HG03175 (cell line): ENCODE measurements at regions not wholly inside any gene's neighbourhood (a gene's known extent, or its start where the extent isn't known, plus 50 kb on each side); places are given as distances from the start of the nearest gene placed in this dataset.

Experiments used
- ATAC-seq: cut with Tn5 transposase; IDR thresholded peaks from one replicate; pipeline ENCODE4 v1.9.1; 2021; ENCODE audit warnings: mild to moderate bottlenecking, moderate library complexity; ENCODE audit not compliant: unreplicated experiment

DNA sequence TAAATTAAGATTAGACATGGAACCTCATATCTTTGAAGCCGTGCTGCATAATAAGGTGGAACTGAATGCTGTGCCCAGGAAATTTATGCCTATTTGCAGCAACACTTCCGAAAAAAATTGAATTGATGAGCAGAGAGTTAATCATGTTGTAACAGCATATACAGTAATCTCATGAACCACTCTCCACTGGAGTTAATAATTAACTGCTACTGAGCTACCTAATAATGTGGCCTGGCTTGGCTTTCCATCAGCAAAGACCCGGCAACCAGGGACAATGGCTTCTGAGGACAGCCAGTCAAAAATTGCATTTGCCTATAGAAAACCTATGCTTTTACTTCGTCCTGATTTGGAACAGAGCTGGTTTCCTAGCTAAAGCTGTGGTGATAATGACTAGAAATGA lies 63.8 kb upstream of the GATB start:
- ATAC-seq, result no peak

DNA sequence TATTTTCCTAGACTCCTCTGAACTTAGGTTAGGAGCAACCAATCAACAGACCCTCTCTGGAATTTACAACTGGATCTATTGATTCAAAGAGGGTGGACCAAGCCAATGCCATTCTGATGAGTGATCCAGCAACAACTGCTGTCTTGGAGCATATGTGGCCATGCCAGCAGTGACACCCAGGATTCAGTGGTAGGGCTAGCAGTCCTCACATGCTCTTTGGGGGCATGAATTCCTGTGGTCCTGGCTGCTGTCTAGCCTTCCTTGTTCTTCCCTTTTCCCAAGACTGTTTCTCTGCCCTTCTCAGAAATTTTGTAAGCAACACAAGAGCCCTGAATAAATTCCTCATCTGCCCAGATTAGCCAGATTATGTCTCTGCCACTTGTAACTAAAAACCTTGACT lies 61.5 kb upstream of the GATB start:
- ATAC-seq, result no peak

DNA sequence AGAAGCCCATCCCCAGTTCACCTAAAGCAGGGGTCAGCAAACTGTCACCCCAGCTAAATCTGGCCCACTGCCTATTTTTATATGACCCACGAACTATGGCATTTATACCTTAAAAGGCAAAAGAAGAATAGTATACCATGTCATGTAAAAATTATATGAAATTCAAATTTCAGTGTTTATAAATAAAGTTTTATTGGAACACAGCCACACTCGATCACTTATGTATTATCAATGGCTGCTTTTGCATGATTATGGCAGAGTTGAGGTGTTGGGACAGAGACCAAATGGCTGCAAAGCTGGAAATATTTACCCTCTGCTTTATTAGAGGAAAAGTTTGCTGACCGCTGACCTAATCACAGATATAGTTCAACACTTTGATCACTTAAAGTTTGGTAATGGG lies 59.2 kb upstream of the GATB start:
- ATAC-seq, result no peak

DNA sequence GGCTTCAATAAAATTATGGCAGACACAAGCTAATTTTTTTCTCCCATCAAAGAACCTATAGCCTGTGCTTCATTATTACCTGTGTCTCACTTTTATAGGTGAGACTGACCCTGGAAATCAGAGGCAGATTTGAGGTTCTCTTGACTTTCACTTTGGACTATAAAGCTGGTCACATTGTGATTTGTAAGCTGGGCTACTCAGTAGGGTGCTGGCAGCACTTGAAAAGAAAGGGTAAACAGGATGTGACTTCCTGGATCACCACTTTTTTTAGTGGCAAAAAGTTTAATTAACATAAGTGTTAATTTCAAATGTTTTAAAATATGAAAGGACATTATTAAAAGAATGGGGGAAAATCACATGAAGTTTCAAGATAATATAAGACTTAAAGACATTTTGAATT lies 50.6 kb upstream of the GATB start:
- ATAC-seq, result no peak
